Right renal cortex interstitium (tissue), 3 donors: ENCODE measurements at regions not wholly inside any gene's neighbourhood (a gene's known extent, or its start where the extent isn't known, plus 50 kb on each side); places are given as distances from the start of the nearest gene placed in this dataset.

Experiments used
- DNase-seq, 3 donors: peaks; one replicate each; pipeline ENCODE4 v3.0.0-alpha.2; 2013; ENCODE audit warnings: low read depth in 3 of 3, low spot score in 2 of 3

DNA sequence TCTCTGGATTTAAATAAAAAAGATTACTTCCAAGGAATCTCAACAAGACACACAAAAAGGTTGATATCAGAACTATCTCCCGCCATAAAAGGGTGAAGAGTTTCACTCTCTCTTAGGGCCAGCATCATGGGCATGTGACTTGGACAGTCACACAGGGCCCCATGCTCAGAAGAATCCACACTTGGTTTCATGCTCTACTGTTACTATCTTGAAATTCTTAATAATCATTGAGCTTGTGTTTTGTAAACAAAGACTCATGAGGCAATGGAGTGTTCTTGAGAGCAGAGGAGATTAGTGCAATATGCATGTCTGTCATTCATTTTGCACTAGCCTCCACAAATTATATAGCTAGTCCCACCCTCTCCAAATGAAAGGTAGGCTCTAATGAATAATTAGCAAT lies 58.4 kb downstream of the HMHB1 start:
- no peak for DNase-seq

DNA sequence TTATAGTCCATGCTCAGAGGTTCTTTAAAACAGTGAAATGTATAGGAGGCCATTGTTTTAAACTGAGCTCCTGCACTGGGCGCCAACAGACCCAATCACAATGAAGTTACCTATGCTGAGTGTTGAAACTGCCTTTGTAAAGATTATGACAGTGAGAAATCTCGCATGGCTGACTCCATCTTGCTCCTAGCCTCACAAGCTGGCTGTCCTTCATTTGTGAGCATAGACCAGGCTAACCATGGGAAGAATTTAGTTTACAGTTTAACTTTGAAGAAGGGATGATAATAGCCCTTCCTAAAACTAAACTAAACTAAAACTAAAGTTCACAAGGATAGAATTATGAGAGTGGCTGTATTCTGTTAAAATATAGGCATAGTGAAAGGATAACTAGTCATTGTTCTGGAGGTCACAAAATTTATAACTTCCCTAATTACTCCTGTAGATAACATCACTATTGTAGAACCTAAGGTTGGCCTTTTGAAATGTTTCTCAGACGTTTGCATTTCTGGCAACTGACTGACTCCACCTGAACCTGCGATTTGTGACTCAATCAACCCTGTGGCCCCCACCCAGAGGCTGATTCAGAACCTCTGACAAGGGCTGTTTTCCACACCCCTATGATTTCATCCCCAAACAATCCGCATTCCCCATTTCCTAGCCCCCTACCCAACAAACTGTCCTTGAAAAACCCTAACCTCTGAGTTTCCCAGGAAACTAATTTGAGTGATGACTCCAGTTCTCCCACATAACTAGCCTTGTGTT lies 59.1 kb downstream of the HMHB1 start:
- DNase-seq: no peak

DNA sequence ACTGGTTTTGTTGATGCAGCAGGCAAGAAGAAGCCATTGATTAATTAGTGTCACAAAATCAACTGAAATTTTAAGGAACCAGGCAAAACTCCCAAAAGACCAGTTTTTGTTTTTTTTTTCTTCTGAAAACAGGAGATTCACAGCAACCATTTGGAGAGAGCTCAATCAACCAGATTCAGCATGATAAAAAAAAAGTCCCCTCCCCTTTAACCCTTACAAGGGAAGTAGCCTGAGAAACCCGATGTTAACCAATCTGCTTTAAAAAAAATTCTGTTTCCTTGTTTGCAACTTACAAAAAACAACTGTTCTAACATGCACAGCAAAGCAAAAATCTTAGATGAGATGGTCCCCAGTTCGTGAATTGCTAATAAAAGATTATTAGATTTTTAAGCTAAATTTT lies 59.7 kb downstream of the HMHB1 start:
- DNase-seq: no peak

DNA sequence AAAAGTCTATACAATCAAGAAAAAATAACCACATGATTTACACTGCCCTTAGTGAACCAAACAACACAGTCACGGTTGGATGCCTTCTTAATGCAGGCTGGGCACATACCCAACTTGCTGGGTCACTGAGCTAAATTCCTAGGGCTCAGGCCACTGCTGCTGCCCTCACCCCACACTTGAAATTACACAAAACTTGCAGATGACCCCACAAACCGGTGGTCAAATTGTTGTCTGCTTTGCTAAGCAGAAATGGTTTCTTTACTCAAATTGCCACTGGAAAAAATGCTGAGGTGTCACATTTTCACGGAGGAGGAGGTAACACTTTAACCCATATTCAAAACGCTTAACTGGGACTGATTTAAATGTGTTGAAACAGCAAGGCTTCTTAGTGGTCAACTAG lies 62.4 kb downstream of the HMHB1 start:
- no peak for DNase-seq

DNA sequence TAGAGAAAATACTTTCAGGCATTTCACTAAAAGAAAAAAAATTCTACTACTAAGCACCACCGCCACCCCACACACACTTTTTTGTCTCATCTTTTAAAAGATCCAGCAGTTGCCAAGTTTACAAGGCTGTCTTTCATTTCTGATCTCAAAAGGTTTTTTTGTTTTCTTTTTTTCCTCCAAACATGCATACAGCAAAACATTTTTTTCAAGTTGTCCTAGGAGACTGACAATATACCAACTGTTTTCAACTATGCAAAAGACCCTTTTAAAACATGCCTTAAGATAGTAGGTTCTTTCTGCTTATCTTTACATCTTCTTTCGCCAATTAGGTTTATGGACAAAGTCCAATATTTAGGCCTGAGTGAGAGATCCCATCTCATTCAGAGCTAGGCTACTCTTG lies 65.2 kb downstream of the HMHB1 start:
- DNase-seq: no peak

DNA sequence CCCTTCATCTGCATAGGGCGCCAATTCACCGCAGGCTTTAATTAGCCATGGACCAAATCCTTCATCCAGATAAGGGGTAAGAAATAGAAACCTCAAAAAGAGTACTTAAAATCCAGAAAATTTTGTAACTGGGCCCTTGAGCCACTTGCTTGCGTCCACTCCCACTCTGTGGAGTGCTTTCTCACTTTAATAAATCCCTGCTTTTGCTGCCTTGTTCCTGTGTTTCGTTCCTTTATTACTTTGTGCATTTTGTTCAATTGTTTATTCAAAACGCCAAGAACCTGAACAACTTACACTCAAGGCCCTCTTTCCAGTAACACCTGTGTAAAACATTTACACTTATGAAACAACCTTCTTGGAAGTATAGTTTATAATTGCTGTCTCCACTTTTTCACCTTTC lies 66.5 kb downstream of the HMHB1 start:
- no peak for DNase-seq

DNA sequence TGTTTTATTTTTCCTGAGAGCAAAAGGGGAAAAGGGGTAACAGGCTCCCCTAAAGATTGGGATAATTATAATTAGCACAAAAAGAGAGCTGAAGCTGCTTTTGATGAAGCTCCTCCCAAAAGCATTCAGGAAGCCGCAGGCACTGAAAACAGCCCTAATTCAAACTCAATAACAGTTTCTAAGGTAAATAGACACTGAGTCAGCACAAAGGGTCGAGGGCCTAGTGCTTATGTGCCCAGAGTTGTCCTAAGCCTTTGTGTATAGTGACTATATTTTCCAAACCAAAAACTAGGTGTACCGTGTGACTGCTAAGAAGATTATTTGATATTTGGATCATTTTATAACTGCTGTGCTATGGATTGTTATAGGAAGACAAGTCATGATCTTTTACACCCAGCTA lies 67.7 kb downstream of the HMHB1 start:
- DNase-seq: no peak

DNA sequence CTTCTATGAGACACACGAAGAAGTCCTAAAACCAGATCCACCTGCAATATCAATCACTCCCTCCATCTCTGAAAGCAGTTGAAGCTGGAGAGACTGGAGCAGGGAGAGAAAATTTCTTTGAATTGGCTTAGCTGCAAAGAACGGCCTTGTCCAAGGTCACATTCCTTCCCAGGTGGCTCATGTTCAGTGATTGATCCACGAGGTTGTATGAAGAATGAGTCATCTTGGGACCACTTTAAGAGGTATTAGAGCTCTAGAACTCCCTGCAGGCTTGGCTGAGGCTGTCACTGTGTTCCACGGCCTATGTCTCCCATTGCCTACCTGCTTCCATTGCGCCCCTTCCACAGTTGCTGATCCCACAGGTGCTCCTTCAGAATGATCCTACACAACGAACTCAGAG lies 68.2 kb downstream of the HMHB1 start:
- DNase-seq: no peak

DNA sequence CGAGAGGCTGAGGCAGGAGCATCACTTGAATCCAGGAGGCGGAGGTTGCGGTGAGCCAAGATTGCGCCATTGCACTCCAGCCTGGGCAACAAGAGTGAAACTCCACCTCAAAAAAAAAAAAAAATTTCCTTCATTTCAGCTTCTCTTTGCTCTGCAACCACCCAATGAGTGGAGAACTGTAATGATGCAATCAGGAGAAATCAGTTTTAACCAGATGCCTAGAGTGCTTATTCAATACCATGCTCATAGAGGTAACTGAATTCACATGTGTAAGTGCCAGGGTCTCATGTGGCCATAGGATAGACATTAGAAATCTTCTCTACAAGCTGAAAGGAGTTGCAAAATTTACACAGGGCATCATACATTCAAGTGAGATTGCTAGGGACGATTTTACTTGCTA lies 70.6 kb downstream of the HMHB1 start:
- no peak for DNase-seq

DNA sequence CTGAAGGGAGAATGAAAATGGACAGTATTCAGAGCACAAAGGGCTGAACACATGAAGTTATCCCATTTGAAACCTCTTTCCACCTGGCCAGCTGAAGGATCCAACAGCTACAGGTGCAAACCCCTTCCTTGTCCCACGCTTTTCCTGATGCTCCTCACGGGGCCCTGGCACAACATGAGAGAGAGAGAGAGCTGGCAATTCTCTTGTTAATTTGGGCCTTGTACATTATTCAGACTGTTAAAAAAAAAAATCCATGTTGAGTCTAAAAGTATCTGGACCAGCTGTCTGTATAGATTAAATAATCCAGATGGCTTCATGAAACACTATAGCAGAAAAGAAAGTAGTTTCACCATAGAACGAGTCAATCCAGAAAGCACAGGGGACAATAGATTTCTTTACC lies 74.1 kb downstream of the HMHB1 start:
- DNase-seq: no peak

DNA sequence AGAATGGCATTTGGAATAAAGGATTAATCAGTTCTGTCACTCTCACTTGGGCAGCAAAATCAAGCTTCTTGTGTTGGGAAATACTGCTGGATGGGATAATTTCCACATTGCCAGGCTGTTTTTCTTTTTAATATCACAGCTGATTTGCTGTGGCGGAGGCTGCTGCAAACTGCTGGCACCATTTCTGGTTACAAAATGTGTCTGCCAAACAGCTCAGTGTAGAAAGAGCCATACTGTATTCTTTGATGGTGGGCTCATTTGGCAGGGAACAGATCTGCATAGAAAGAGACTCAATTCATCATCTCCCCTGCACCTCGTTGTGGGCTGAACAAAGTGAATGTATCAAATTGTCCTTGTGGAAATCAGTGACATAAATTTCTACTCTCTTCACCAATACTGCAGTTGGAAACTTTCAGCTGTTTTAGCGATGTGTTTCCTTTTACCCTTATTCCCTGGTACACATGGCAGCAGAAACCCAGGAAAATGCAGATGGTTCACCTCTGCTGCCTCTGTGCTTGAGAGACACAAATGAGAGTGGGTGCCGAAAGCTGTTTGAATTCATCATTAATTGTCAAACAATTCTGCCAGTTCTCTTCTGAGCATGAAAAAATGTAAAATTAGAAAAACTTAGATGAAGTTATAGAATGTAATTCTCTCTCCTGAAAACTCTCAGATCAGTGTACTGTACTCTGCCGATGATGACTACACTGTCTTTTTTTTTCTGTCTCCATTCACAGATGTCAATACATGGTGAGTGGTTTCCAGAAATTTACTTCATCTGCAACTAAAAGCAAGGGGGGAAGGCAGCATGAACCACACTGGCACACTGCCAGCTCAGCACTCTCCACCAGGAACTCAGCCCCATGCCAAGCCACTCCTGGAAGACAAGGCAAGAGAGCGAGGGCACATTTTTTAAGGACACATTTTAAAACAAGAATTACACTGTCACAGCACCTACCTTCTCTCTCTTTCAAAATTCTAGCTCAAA lies 75.0 kb downstream of the HMHB1 start:
- no peak for DNase-seq

DNA sequence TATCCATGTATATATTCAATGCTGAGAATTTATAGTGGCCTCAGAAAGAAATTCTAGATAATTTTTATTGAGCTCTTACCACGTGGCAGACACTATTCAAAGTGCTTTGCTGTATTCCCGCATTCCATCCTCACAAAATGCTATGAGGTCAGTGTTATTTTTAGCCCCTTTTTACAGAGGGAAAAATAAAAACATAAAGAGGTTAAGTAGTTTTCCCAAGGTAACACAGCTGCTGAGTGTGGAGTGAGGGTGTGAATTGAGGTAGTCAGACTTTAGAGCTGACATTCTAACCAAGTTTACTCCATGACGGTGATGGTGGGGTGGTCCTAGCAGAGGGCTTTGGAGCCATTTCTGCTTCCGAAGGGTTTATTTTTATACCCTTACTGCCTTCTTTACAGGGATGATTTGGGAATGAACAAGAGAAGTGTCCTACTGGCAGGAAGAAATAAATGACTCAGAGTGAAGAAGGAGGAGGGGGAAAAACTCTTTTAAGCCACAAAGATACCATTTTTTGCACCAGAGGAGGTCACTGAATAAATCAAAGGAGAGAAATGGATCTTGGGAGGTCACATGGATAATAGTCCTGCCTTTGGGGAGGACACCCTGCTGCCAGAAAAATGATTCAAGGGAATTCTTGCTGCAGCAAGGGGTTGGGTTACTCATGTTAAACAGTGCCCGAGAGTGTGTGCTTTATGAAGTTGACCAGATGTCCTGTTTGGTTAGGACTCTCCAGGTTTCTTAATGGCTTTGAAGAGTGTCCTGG lies 76.1 kb downstream of the HMHB1 start:
- DNase-seq: no peak

DNA sequence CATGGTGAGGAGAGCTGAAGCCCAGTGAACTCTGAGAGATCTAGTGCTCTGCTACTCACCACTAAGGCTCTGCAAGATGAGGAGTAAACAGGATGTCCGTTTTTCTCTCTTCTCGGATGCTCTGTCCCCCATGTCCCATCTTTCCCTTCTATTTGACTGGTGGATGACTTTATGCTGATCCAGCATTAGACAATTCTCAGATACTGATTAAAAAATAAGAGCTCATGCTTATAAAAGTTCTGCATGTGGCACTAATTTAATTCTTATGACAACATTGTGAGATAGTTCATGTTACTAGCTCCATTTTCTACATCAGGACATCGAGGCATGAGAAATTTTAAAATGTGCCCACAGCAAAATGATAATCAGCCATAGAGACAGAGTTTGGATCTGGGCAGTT lies 77.0 kb downstream of the HMHB1 start:
- no peak for DNase-seq

DNA sequence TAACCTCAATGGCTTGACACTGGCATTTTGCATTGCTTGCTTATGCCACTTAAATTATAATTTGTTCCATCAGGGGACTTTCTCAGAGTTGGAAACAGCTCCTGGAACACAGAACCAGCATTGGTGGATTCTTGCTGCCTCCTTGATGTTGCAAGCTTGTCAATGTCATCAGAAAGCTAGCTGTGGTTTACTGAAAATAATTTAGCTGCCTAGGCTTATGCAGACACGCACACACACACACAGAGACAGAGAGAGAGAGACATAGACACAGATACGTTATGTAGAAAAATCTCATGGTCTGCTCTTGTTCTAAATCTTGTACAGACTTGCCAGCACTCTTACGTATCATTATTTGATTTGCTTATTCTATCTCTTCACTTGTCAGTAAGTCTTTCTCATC lies 78.0 kb downstream of the HMHB1 start:
- DNase-seq: no peak

DNA sequence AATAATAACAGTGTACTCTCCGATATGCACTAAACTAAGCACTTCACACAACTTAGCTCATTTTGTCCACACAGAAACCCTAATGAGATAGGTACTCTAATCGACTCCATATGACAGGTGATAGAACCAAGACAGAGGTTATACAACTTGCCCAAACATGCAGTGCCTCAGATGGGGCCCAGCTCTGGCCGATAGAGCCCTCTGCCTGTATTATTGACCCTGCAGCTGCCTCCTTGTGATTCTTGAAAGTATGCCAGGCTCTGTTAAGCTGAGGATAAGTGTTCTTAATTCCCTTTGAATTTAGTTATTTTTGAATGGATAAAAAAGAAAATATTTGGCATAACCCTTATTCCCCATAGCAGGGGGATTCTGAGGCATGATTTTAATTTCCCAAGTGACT lies 78.5 kb downstream of the HMHB1 start:
- DNase-seq: no peak

DNA sequence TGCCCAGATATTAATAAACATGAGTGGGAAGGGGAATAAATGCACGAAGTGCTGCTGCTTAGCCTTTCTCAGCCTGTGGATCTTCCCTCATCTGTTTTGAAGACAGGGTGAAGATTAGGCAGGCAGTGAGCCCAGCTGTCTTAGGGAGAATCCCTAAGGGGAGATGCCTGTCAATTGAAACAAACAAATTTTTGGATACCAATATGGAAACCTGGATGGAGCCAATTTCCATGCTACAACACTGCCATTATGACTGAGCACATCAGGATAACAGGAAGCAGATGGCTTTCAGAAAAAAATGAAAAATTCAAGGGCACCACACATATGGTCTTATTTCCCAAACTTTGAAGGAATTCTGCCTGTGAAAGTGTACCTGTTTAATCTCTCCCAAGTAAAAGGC lies 80.3 kb downstream of the HMHB1 start:
- no peak for DNase-seq

DNA sequence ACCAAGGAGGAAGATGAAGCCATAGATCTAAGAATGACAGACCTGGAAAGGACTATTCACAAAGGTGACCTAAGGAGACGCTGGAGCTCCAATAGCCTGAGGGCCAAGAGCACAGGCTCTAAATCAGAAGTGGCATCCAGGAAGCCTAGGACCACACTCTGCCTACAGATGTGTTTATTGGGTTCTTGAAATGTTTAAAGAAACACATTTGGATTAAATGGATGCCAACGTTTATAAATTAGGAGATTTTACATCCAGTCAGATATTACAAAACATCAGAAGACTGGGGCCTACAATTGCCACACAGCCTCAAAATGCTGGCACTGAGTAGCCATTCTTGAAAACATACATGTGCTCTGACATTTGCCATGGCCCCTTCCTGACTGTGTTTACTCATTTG lies 80.9 kb downstream of the HMHB1 start:
- no peak for DNase-seq

DNA sequence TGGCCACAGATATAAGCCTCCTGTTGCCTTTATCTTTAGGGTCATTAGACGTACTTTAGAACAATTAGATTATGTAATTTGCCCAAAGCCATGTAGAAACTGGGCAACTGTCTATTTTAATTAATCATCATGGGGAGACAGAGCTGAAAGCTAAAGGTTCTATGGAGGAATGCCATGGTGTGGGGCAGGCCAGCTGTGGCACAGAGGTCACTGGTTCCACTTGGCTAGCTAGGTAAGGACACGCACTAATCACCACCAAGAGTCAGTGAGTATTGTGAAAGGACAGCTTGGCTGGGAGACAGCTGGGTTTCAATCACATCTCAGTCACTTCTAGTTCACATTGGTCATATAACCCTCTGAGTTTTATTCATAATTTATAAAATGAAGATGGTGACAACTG lies 81.7 kb downstream of the HMHB1 start:
- DNase-seq: no peak

DNA sequence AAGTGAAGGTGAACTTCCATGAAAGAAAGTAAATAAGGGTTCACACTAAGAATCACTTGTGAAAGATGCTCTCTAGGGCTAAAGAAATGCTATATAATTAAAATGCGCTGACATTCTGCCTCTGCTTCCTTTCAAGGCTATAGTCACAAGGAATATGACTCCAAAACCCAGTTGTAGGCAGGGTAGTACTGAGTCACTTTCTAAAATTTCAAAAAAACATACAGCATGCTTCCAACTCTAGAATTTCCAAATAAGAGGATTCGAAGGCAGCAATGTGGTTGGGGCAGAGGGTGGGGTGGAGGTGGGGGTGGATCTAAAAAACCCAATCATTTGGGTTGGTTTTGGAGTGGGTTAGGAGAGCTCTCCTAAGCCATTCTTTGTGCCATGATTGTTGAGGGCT lies 84.6 kb downstream of the HMHB1 start:
- DNase-seq: no peak

DNA sequence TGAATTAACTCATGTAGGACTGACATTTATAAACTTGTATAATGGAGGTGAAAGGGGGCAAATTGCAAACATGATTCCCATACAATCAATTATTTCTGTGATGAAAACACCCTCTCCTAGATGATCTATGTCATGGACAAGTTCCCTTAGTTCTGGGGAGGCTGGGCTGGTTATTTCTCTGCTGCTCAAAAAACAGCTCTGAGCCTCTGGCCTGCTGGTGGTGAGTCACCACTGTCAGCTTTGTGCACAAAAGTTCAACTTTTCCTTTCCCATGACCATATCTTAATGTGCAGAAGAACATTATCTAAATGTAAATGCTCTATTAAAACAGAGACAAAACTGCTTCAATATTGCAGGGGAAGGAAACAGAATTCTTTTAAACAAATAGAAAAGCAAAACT lies 85.0 kb downstream of the HMHB1 start:
- no peak for DNase-seq

DNA sequence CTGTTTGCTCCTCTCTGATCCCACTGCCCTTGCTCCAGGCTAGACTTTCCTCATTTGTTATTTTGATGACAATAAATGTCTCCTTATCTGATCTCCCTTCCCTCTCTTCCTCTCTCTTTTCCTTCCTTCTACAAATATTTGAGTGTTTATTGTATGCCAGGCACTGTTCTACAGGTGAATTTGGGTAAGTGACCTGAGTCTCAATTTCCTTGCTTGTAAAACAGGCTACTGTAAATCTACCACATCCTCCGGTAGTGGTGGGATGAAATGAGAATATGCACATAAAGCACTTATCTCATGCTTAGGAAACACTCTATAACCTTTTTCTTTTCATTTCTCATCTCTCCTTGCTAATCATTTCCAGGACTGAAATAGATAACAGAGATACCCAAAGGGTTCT lies 86.4 kb downstream of the HMHB1 start:
- DNase-seq: no peak
